Urinary bladder (tissue), 3 donors: ENCODE measurements at regions not wholly inside any gene's neighbourhood (a gene's known extent, or its start where the extent isn't known, plus 50 kb on each side); places are given as distances from the start of the nearest gene placed in this dataset.

ENCODE experiments used
- DNase-seq: peaks from one replicate; pipeline ENCODE4 v3.0.0-alpha.2; 2015; ENCODE audit errors: extremely low spot score
- H3K27ac ChIP-seq: one replicate; pipeline ENCODE4 v1.5.1; 2013; ENCODE audit warnings: low read depth, mild to moderate bottlenecking, moderate library complexity
- H3K36me3 ChIP-seq: one replicate; pipeline ENCODE4 v1.6.1; 2013; ENCODE audit warnings: mild to moderate bottlenecking, moderate library complexity; ENCODE audit not compliant: insufficient read depth
- H3K4me1 ChIP-seq: one replicate; pipeline ENCODE4 v1.6.1; 2013; ENCODE audit warnings: mild to moderate bottlenecking, moderate library complexity; ENCODE audit not compliant: insufficient read depth
- H3K4me3 ChIP-seq: one replicate; pipeline ENCODE4 v1.5.1; 2013; ENCODE audit warnings: low read depth, low read length
- WGBS: extraction: QIAGEN DNeasy Blood & Tissue Kit; methylation state at CpG from one replicate; pipeline ENCODE4 v1.1.7; 2013; 5-methylcytosine and 5-hydroxymethylcytosine counted together
- donor health status: healthy with polysubstance abuse.
- donor health status: healthy.

GRCh38 chr3:88795503-88795902 lies 311.9 kb upstream of the EPHA3 start:
- H3K4me3 ChIP-seq = no peak overlapping the region
- H3K36me3 ChIP-seq = no peaks in the 10 kb centered on the region
- H3K4me1 ChIP-seq = no peaks in the 10 kb centered on the region
- H3K27ac ChIP-seq = no peak overlapping the region
- no peak for DNase-seq

GRCh38 chr3:88807491-88808105 lies 299.8 kb upstream of the EPHA3 start:
- Histone ChIP-seq H3K4me1 (no peaks in the 10 kb centered on the region), H3K27ac (no peak overlapping the region), H3K4me3 (no peak overlapping the region), H3K36me3 (no peaks in the 10 kb centered on the region)
- WGBS = 66% methylated on average over 3 of the region's 3 CpGs
- DNase-seq = no peak

GRCh38 chr3:88809993-88810392 lies 297.4 kb upstream of the EPHA3 start:
- WGBS = 12% methylated on average over 2 of the region's 2 CpGs
- Histone ChIP-seq H3K4me3 (no peak overlapping the region), H3K27ac (no peak overlapping the region), H3K36me3 (no peaks in the 10 kb centered on the region), H3K4me1 (no peaks in the 10 kb centered on the region)
- no peak for DNase-seq

- Histone ChIP-seq H3K36me3 (no peaks in the 10 kb centered on the region), H3K4me3 (no peak overlapping the region), H3K27ac (no peak overlapping the region), H3K4me1 (no peaks in the 10 kb centered on the region)
- DNase-seq = no peak
- 22% methylated on average over 4 of the region's 4 CpGs for WGBS
Measured at GRCh38 chr3:88810455-88810854, 297.0 kb upstream of the EPHA3 start.

- 68% methylated on average over 3 of the region's 3 CpGs for WGBS
Measured at GRCh38 chr3:88811096-88811495, 296.3 kb upstream of the EPHA3 start.

GRCh38 chr3:88812576-88812975 lies 294.8 kb upstream of the EPHA3 start:
- H3K36me3 ChIP-seq = no peaks in the 10 kb centered on the region
- H3K27ac ChIP-seq = no peak overlapping the region
- 96% methylated on average over 5 of the region's 5 CpGs for WGBS
- no peak for DNase-seq
- H3K4me1 ChIP-seq = no peaks in the 10 kb centered on the region
- no peak overlapping the region for H3K4me3 ChIP-seq

More at GRCh38 chr3:88811096-88811495, 296.3 kb upstream of the EPHA3 start:
- H3K4me3 ChIP-seq = no peak overlapping the region
- no peaks in the 10 kb centered on the region for H3K36me3 ChIP-seq
- H3K27ac ChIP-seq = no peak overlapping the region
- no peaks in the 10 kb centered on the region for H3K4me1 ChIP-seq
- no peak for DNase-seq

GRCh38 chr3:88816445-88816844 lies 291.0 kb upstream of the EPHA3 start:
- no peak overlapping the region for H3K4me3 ChIP-seq
- no peaks in the 10 kb centered on the region for H3K36me3 ChIP-seq
- no peak for DNase-seq
- WGBS = 85% methylated on average over 4 of the region's 4 CpGs
- H3K27ac ChIP-seq = no peak overlapping the region
- no peaks in the 10 kb centered on the region for H3K4me1 ChIP-seq

GRCh38 chr3:88824666-88825564 lies 282.5 kb upstream of the EPHA3 start:
- Histone ChIP-seq H3K27ac (no peak overlapping the region), H3K4me3 (no peak overlapping the region), H3K36me3 (no peaks in the 10 kb centered on the region), H3K4me1 (no peaks in the 10 kb centered on the region)
- DNase-seq = no peak
- WGBS = 76% methylated on average over 5 of the region's 5 CpGs

- H3K4me3 ChIP-seq = no peak overlapping the region
- H3K27ac ChIP-seq = no peak overlapping the region
- H3K36me3 ChIP-seq = no peaks in the 10 kb centered on the region
- no peaks in the 10 kb centered on the region for H3K4me1 ChIP-seq
- WGBS = 53% methylated on average over 2 of the region's 2 CpGs
- no peak for DNase-seq
Measured at GRCh38 chr3:88828466-88828865, 279.0 kb upstream of the EPHA3 start.

GRCh38 chr3:88852606-88853005 lies 254.8 kb upstream of the EPHA3 start:
- WGBS = 85% methylated on average over 2 of the region's 2 CpGs
- DNase-seq = no peak
- Histone ChIP-seq H3K4me3 (no peak overlapping the region), H3K4me1 (no peaks in the 10 kb centered on the region), H3K36me3 (no peaks in the 10 kb centered on the region), H3K27ac (no peak overlapping the region)

GRCh38 chr3:88863196-88863595 lies 244.2 kb upstream of the EPHA3 start:
- 85% methylated on average over 3 of the region's 3 CpGs for WGBS
- no peaks in the 10 kb centered on the region for H3K36me3 ChIP-seq
- DNase-seq = no peak
- no peaks in the 10 kb centered on the region for H3K4me1 ChIP-seq
- no peak overlapping the region for H3K4me3 ChIP-seq
- H3K27ac ChIP-seq = no peak overlapping the region

GRCh38 chr3:88876724-88877123 lies 230.7 kb upstream of the EPHA3 start:
- 92% methylated on average over 4 of the region's 4 CpGs for WGBS
- no peak for DNase-seq

GRCh38 chr3:88879905-88880304 lies 227.5 kb upstream of the EPHA3 start:
- Histone ChIP-seq H3K4me1 (no peaks in the 10 kb centered on the region), H3K27ac (no peak overlapping the region), H3K36me3 (no peaks in the 10 kb centered on the region), H3K4me3 (no peak overlapping the region)
- 92% methylated on average over 3 of the region's 3 CpGs for WGBS
- no peak for DNase-seq

More at GRCh38 chr3:88876724-88877123, 230.7 kb upstream of the EPHA3 start:
- no peaks in the 10 kb centered on the region for H3K4me1 ChIP-seq
- H3K4me3 ChIP-seq = no peak overlapping the region
- no peak overlapping the region for H3K27ac ChIP-seq
- H3K36me3 ChIP-seq = no peaks in the 10 kb centered on the region

- DNase-seq = no peak
- Histone ChIP-seq H3K4me3 (no peak overlapping the region), H3K4me1 (no peaks in the 10 kb centered on the region), H3K36me3 (no peaks in the 10 kb centered on the region), H3K27ac (no peak overlapping the region)
- WGBS = 97% methylated on average over 2 of the region's 2 CpGs
Measured at GRCh38 chr3:88882121-88882520, 225.3 kb upstream of the EPHA3 start.
